B cell (primary cell): ENCODE measurements at regions not wholly inside any gene's neighbourhood (a gene's known extent, or its start where the extent isn't known, plus 50 kb on each side); places are given as distances from the start of the nearest gene placed in this dataset.

Experiments
- ATAC-seq: fragments of 200-7000 bp; cut with Tn5 transposase; one replicate; pipeline ENCODE4 v1.10.0; 2021; ENCODE audit warnings: low read depth, mild to moderate bottlenecking, moderate number of reproducible peaks, moderate library complexity
- CTCF ChIA-PET: fragments of 350-600 bp; sonication (Branson Sonifier 250); formaldehyde crosslinking; loops from one replicate; lab custom pipeline; 2021; ENCODE audit warnings: antibody characterized with exemption, inconsistent platforms; lab: Charles Lee
- POLR2A ChIA-PET: fragments of 350-600 bp; sonication (Branson Sonifier 250); formaldehyde crosslinking; loops from one replicate; lab custom pipeline; 2021; ENCODE audit warnings: antibody characterized with exemption; lab: Charles Lee
- DNase-seq: peaks from one replicate; pipeline ENCODE4 v3.0.0; 2013
- H2AFZ ChIP-seq: 2 replicates; pipeline ENCODE4 v1.6.1; 2012; ENCODE audit warnings: mild to moderate bottlenecking, low read depth, low read length; ENCODE audit not compliant: insufficient read depth, poor library complexity, severe bottlenecking
- H3K27ac ChIP-seq, 2 donors: 1 replicate in 1 of 2; 2 replicates in 1 of 2; pipeline ENCODE4 v1.5.1; 2012 to 2013; ENCODE audit warnings: low read length in 2 of 2, mild to moderate bottlenecking in 2 of 2, moderate library complexity in 1 of 2
- H3K27me3 ChIP-seq, 4 experiments: fragments of 200-600 bp in 1 of 4; sonication (generic) in 1 of 4; replicated peaks in 1 of 4; 1 replicate in 2 of 4; 2 replicates in 2 of 4; pipeline versions ENCODE4 v1.6.1 to v1.7.0; 2013 to 2016; ENCODE audit warnings: low read length in 3 of 4, mild to moderate bottlenecking in 2 of 4, mixed read lengths in 1 of 4, moderate library complexity in 1 of 4; ENCODE audit not compliant: insufficient read depth in 4 of 4, control insufficient read depth in 3 of 4; ENCODE audit errors: control extremely low read depth in 1 of 4
- H3K36me3 ChIP-seq, 2 experiments: replicated peaks in 1 of 2; 1 replicate in 1 of 2; 2 replicates in 1 of 2; pipeline versions ENCODE4 v1.6.1 to v1.7.1; 2013; ENCODE audit warnings: low read length in 1 of 2; ENCODE audit not compliant: insufficient read depth in 2 of 2, control insufficient read depth in 1 of 2; ENCODE audit errors: control extremely low read depth in 1 of 2, extremely low read depth in 1 of 2
- H3K4me1 ChIP-seq, 2 donors: fragments of 200-600 bp in 1 of 2; sonication (generic) in 1 of 2; 1 replicate in 1 of 2; 2 replicates in 1 of 2; pipeline versions ENCODE4 v1.5.1 to v1.6.1; 2013 to 2017; ENCODE audit warnings: low read length in 2 of 2; ENCODE audit not compliant: control insufficient read depth in 2 of 2, insufficient read depth in 2 of 2
- H3K4me2 ChIP-seq: replicated peaks from 2 replicates; pipeline ENCODE3; 2012; ENCODE audit warnings: mild to moderate bottlenecking, low read depth, low read length; ENCODE audit not compliant: poor library complexity, severe bottlenecking
- H3K4me3 ChIP-seq, 5 experiments: fragments of 200-600 bp in 1 of 5; sonication (generic) in 1 of 5; 1 replicate in 3 of 5; 2 replicates in 2 of 5; pipeline versions ENCODE4 v1.5.1 to v1.7.0; 2011 to 2016; ENCODE audit warnings: low read length in 4 of 5, mild to moderate bottlenecking in 4 of 5, low read depth in 2 of 5, control low read depth in 1 of 5, moderate library complexity in 1 of 5; ENCODE audit not compliant: insufficient read depth in 1 of 5; ENCODE audit errors: control extremely low read depth in 1 of 5, extremely low read depth in 1 of 5
- H3K79me2 ChIP-seq: fragments of 200-600 bp; sonication (generic); one replicate; pipeline ENCODE4 v1.6.0; 2016; ENCODE audit warnings: low read length; ENCODE audit not compliant: control insufficient read depth, insufficient read depth
- H3K9ac ChIP-seq: fragments of 200-600 bp; sonication (generic); 2 replicates; pipeline ENCODE4 v1.6.1; 2017; ENCODE audit warnings: mild to moderate bottlenecking, low read length, moderate library complexity
- H3K9me3 ChIP-seq, 3 donors: one replicate each; pipeline versions ENCODE4 v1.6.1 to v1.7.1; 2013; ENCODE audit warnings: low read length in 2 of 3; ENCODE audit not compliant: control insufficient read depth in 2 of 3, insufficient read depth in 1 of 3; ENCODE audit errors: control extremely low read depth in 1 of 3
- H4K20me1 ChIP-seq: 2 replicates; pipeline ENCODE4 v1.6.0; 2012; ENCODE audit warnings: mild to moderate bottlenecking, low read length; ENCODE audit not compliant: insufficient read depth, control insufficient read depth, poor library complexity, severe bottlenecking
- H3K27ac Mint-ChIP-seq: one replicate; pipeline ENCODE4 v1.8.0; 2021; ENCODE audit warnings: mixed read lengths
- H3K27me3 Mint-ChIP-seq: one replicate; pipeline ENCODE4 v1.8.0; 2021; ENCODE audit warnings: mixed read lengths
- H3K4me1 Mint-ChIP-seq: one replicate; pipeline ENCODE4 v1.8.0; 2021; ENCODE audit warnings: mixed read lengths
- H3K4me3 Mint-ChIP-seq: one replicate; pipeline ENCODE4 v1.8.0; 2021; ENCODE audit warnings: mixed read lengths
- H3K9me3 Mint-ChIP-seq: one replicate; pipeline ENCODE4 v1.8.0; 2022; ENCODE audit warnings: mixed read lengths; ENCODE audit not compliant: insufficient read depth
- CTCF ChIP-seq: fragments of 200-600 bp; IDR thresholded peaks from one replicate; pipeline ENCODE4 v1.8.0; 2022; ENCODE audit warnings: antibody characterized with exemption, mild to moderate bottlenecking
- EZH2 ChIP-seq: IDR thresholded peaks from 2 replicates; pipeline ENCODE4 v1.6.1; 2012; ENCODE audit warnings: borderline replicate concordance, low read depth, mild to moderate bottlenecking, moderate library complexity, low read length; ENCODE audit not compliant: insufficient read depth, poor library complexity, severe bottlenecking
- WGBS: methylation state at CpG from one replicate; pipeline ENCODE4 v1.1.5; 2013; ENCODE audit warnings: missing lambda C conversion rate; ENCODE audit not compliant: insufficient coverage; 5-methylcytosine and 5-hydroxymethylcytosine counted together
- intact Hi-C: fragments of 100-400 bp; cut with micrococcal nuclease; formaldehyde crosslinking; loops from one replicate; pipeline ENCODE4 v1.10.0; 2022

- WGBS: 92% methylated on average over 2 of the region's 6 CpGs
- no peaks in the 10 kb centered on the region for H3K9me3 Mint-ChIP-seq
- Histone ChIP-seq H3K9me3 (no peaks in the 10 kb centered on the region), H3K27me3 (no peaks in the 10 kb centered on the region), H3K36me3 (no peaks in the 10 kb centered on the region), H3K9ac (no peak overlapping the region), H4K20me1 (no peaks in the 10 kb centered on the region), H3K27ac (no peak overlapping the region), H3K4me3 (no peak overlapping the region), H3K4me1 (no peaks in the 10 kb centered on the region), H3K79me2 (no peaks in the 10 kb centered on the region), H2AFZ (no peak overlapping the region), H3K4me2 (no peak overlapping the region)
- no peak for DNase-seq
- no peak for ATAC-seq
- H3K4me1 Mint-ChIP-seq: no peaks in the 10 kb centered on the region
- ChIA-PET CTCF (no interaction called here), POLR2A (no interaction called here)
- intact Hi-C loops: no loop called here
- peaks cover 3% of the 10 kb centered on the region for H3K27me3 Mint-ChIP-seq
- TF ChIP-seq CTCF: no peak
- no peak for TF ChIP-seq EZH2
- H3K4me3 Mint-ChIP-seq: no peak overlapping the region
- no peak overlapping the region for H3K27ac Mint-ChIP-seq
Observed at GRCh38 chr4:53889326-53890055, 174.9 kb downstream of the CHIC2 start.

- H3K27me3 Mint-ChIP-seq: peaks cover 10% of the 10 kb centered on the region
- Histone ChIP-seq H3K27me3 (no peaks in the 10 kb centered on the region), H3K4me1 (no peaks in the 10 kb centered on the region), H3K4me3 (no peak overlapping the region), H3K36me3 (no peaks in the 10 kb centered on the region), H3K9me3 (peaks cover 0 to 3% (median 0%) of the 10 kb centered on the region in 3 donors), H3K79me2 (no peaks in the 10 kb centered on the region), H4K20me1 (no peaks in the 10 kb centered on the region), H3K27ac (no peak overlapping the region), H3K9ac (no peak overlapping the region), H3K4me2 (no peak overlapping the region), H2AFZ (no peak overlapping the region)
- H3K4me1 Mint-ChIP-seq: no peaks in the 10 kb centered on the region
- ChIA-PET CTCF (no interaction called here), POLR2A (no interaction called here)
- H3K9me3 Mint-ChIP-seq: no peaks in the 10 kb centered on the region
- no peak overlapping the region for H3K27ac Mint-ChIP-seq
- TF ChIP-seq EZH2 (no peak), CTCF (no peak)
- intact Hi-C loops: no loop called here
- 100% methylated on average over 1 of the region's 2 CpGs for WGBS
- no peak for DNase-seq
- no peak for ATAC-seq
- H3K4me3 Mint-ChIP-seq: no peak overlapping the region
Observed at GRCh38 chr4:53886090-53886489, 178.3 kb downstream of the CHIC2 start.
